Naive thymus-derived CD4-positive, alpha-beta T cell (primary cell): ENCODE measurements at regions not wholly inside any gene's neighbourhood (a gene's known extent, or its start where the extent isn't known, plus 50 kb on each side); places are given as distances from the start of the nearest gene placed in this dataset.

Experiments used
- ATAC-seq: fragments of 150-1000 bp; cut with Tn5 transposase; 2 replicates; pipeline ENCODE4 v1.10.0; 2021; ENCODE audit warnings: mild to moderate bottlenecking, moderate library complexity
- CTCF ChIA-PET: fragments of 350-600 bp; sonication (Branson Sonifier 250); formaldehyde crosslinking; loops from one replicate; lab custom pipeline; 2021; ENCODE audit warnings: antibody characterized with exemption; lab: Charles Lee
- POLR2A ChIA-PET: fragments of 350-600 bp; sonication (Branson Sonifier 250); formaldehyde crosslinking; loops from one replicate; lab custom pipeline; 2021; ENCODE audit warnings: antibody characterized with exemption, inconsistent platforms; lab: Charles Lee
- DNase-seq, 9 donors: peaks; one replicate each; pipeline versions ENCODE4 v3.0.0 to v3.0.0-alpha.2; 2020 to 2022; ENCODE audit warnings: mixed read lengths in 1 of 9
- H3K27ac ChIP-seq: one replicate; pipeline ENCODE4 v1.7.0; 2013; ENCODE audit warnings: mild to moderate bottlenecking, low read depth, low read length, moderate library complexity
- H3K27me3 ChIP-seq, 2 donors: one replicate each; pipeline ENCODE4 v1.7.0; 2013; ENCODE audit warnings: low read length in 2 of 2, mild to moderate bottlenecking in 2 of 2, moderate library complexity in 2 of 2; ENCODE audit not compliant: control insufficient read depth in 2 of 2, insufficient read depth in 2 of 2
- H3K36me3 ChIP-seq, 3 experiments: 1 replicate in 2 of 3; 2 replicates in 1 of 3; pipeline ENCODE4 v1.7.0; 2013; ENCODE audit warnings: low read length in 3 of 3, mild to moderate bottlenecking in 3 of 3, moderate library complexity in 1 of 3; ENCODE audit not compliant: insufficient read depth in 3 of 3, control insufficient read depth in 2 of 3
- H3K4me1 ChIP-seq, 2 donors: one replicate each; pipeline ENCODE4 v1.7.0; 2013; ENCODE audit warnings: low read length in 2 of 2, mild to moderate bottlenecking in 2 of 2, moderate library complexity in 1 of 2; ENCODE audit not compliant: control insufficient read depth in 2 of 2, insufficient read depth in 2 of 2
- H3K4me3 ChIP-seq: 2 replicates; pipeline ENCODE4 v1.7.0; 2013; ENCODE audit warnings: mild to moderate bottlenecking, low read length
- H3K9me3 ChIP-seq, 3 experiments: 1 replicate in 2 of 3; 2 replicates in 1 of 3; pipeline ENCODE4 v1.7.0; 2013; ENCODE audit warnings: low read length in 3 of 3; ENCODE audit not compliant: control insufficient read depth in 2 of 3
- H3K27ac Mint-ChIP-seq, 9 donors: one replicate each; pipeline ENCODE4 v1.8.0; 2020 to 2022; ENCODE audit warnings: mixed read lengths in 9 of 9, mild to moderate bottlenecking in 8 of 9, moderate library complexity in 5 of 9, inconsistent platforms in 2 of 9
- H3K27me3 Mint-ChIP-seq, 5 donors: one replicate each; pipeline ENCODE4 v1.8.0; 2021 to 2022; ENCODE audit warnings: mixed read lengths in 5 of 5, mild to moderate bottlenecking in 1 of 5
- H3K36me3 Mint-ChIP-seq, 5 donors: one replicate each; pipeline ENCODE4 v1.8.0; 2020 to 2022; ENCODE audit warnings: mixed read lengths in 5 of 5, mild to moderate bottlenecking in 3 of 5, inconsistent platforms in 1 of 5
- H3K4me1 Mint-ChIP-seq, 7 donors: one replicate each; pipeline ENCODE4 v1.8.0; 2020 to 2022; ENCODE audit warnings: mixed read lengths in 7 of 7, mild to moderate bottlenecking in 3 of 7, inconsistent platforms in 1 of 7
- H3K4me3 Mint-ChIP-seq, 10 donors: one replicate each; pipeline ENCODE4 v1.8.0; 2020 to 2022; ENCODE audit warnings: mild to moderate bottlenecking in 10 of 10, mixed read lengths in 10 of 10, moderate library complexity in 6 of 10, inconsistent platforms in 2 of 10
- H3K9me3 Mint-ChIP-seq, 11 donors: one replicate each; pipeline ENCODE4 v1.8.0; 2020 to 2022; ENCODE audit warnings: mixed read lengths in 11 of 11, mild to moderate bottlenecking in 4 of 11, inconsistent platforms in 1 of 11, moderate library complexity in 1 of 11
- intact Hi-C, 2 donors: fragments of 100-400 bp; cut with micrococcal nuclease; formaldehyde crosslinking; loops; one replicate each; pipeline ENCODE4 v1.15.1; 2023

- Mint-ChIP-seq H3K27me3 (peaks cover 8 to 37% (median 30%) of the 10 kb centered on the region in 5 donors), H3K4me1 (no peaks in the 10 kb centered on the region), H3K4me3 (no peak overlapping the region), H3K36me3 (no peaks in the 10 kb centered on the region), H3K9me3 (peaks cover 0 to 2% (median 0%) of the 10 kb centered on the region in 11 donors), H3K27ac (no peak overlapping the region)
- H3K4me3 ChIP-seq, result no peak overlapping the region
- intact Hi-C loops, result no loop called here
- H3K4me1 ChIP-seq, result no peaks in the 10 kb centered on the region
- no peaks in the 10 kb centered on the region for H3K36me3 ChIP-seq
- no peak overlapping the region for H3K27ac ChIP-seq
- H3K27me3 ChIP-seq, result no peaks in the 10 kb centered on the region
- DNase-seq (no peak), ATAC-seq (no peak)
- no peaks in the 10 kb centered on the region for H3K9me3 ChIP-seq
- POLR2A ChIA-PET, result no interaction called here
- CTCF ChIA-PET, result no interaction called here
Measured at GRCh38 chr1:209454340-209454994, 129.0 kb upstream of the CAMK1G start.

DNA sequence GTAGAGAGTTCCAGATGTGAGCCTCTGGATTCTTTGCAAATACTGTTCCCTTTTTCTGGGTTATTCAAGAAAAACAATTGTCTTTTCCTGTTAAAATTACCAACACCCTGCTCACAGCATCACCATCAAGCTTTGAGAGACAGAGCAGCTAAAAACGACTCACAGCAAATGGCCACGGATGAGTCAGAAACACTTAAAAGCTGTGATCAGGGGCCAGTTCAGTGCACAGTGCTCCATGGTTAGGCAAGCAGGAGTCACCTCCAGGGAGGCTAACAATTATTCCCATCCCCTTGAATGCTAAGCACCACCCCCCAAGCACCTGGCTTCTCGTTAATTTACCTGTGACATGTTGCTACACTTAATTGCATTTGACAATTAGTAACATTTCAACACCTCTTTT is 128.4 kb upstream of the CAMK1G start:
- H3K4me1 ChIP-seq, result no peaks in the 10 kb centered on the region
- no peaks in the 10 kb centered on the region for H3K36me3 ChIP-seq
- Mint-ChIP-seq H3K27me3 (peaks cover 10 to 38% (median 30%) of the 10 kb centered on the region in 5 donors), H3K9me3 (no peaks in the 10 kb centered on the region), H3K4me1 (no peaks in the 10 kb centered on the region), H3K4me3 (no peak overlapping the region), H3K36me3 (no peaks in the 10 kb centered on the region), H3K27ac (no peak overlapping the region)
- ATAC-seq, result no peak
- no peaks in the 10 kb centered on the region for H3K9me3 ChIP-seq
- no peak overlapping the region for H3K4me3 ChIP-seq
- CTCF ChIA-PET, result no interaction called here
- no peak overlapping the region for H3K27ac ChIP-seq
- POLR2A ChIA-PET, result no interaction called here
- intact Hi-C loops, result no loop called here
- H3K27me3 ChIP-seq, result no peaks in the 10 kb centered on the region
- DNase-seq, result no peak

- Histone ChIP-seq H3K27me3 (no peaks in the 10 kb centered on the region), H3K4me3 (no peak overlapping the region), H3K27ac (no peak overlapping the region), H3K9me3 (no peaks in the 10 kb centered on the region), H3K36me3 (no peaks in the 10 kb centered on the region), H3K4me1 (no peaks in the 10 kb centered on the region)
- CTCF ChIA-PET, result no interaction called here
- no peak overlapping the region for H3K4me3 Mint-ChIP-seq
- intact Hi-C loops, result no loop called here
- POLR2A ChIA-PET, result no interaction called here
- H3K27ac Mint-ChIP-seq, result no peak overlapping the region
- H3K27me3 Mint-ChIP-seq, result peaks cover 10 to 38% (median 30%) of the 10 kb centered on the region in 5 donors
- peaks cover 0 to 1% (median 0%) of the 10 kb centered on the region in 11 donors for H3K9me3 Mint-ChIP-seq
- H3K4me1 Mint-ChIP-seq, result no peaks in the 10 kb centered on the region
- no peaks in the 10 kb centered on the region for H3K36me3 Mint-ChIP-seq
- ATAC-seq, result no peak
- no peak for DNase-seq
Measured at GRCh38 chr1:209455661-209456358, 127.7 kb upstream of the CAMK1G start.

GRCh38 chr1:209456878-209457277 is 126.6 kb upstream of the CAMK1G start:
- intact Hi-C loops, result no loop called here
- ChIA-PET CTCF (no interaction called here), POLR2A (no interaction called here)
- Mint-ChIP-seq H3K36me3 (peaks cover 0 to 4% (median 0%) of the 10 kb centered on the region in 5 donors), H3K27ac (no peak overlapping the region), H3K9me3 (peaks cover 0 to 8% (median 5%) of the 10 kb centered on the region in 11 donors), H3K4me3 (no peak overlapping the region), H3K4me1 (no peaks in the 10 kb centered on the region), H3K27me3 (peaks cover 12 to 43% (median 27%) of the 10 kb centered on the region in 5 donors)
- no peaks in the 10 kb centered on the region for H3K4me1 ChIP-seq
- ATAC-seq, result no peak
- DNase-seq, result no peak
- H3K36me3 ChIP-seq, result no peaks in the 10 kb centered on the region
- H3K27ac ChIP-seq, result no peak overlapping the region
- H3K27me3 ChIP-seq, result no peaks in the 10 kb centered on the region
- H3K4me3 ChIP-seq, result no peak overlapping the region
- H3K9me3 ChIP-seq, result peaks cover 0 to 4% (median 0%) of the 10 kb centered on the region in 3 experiments

DNA sequence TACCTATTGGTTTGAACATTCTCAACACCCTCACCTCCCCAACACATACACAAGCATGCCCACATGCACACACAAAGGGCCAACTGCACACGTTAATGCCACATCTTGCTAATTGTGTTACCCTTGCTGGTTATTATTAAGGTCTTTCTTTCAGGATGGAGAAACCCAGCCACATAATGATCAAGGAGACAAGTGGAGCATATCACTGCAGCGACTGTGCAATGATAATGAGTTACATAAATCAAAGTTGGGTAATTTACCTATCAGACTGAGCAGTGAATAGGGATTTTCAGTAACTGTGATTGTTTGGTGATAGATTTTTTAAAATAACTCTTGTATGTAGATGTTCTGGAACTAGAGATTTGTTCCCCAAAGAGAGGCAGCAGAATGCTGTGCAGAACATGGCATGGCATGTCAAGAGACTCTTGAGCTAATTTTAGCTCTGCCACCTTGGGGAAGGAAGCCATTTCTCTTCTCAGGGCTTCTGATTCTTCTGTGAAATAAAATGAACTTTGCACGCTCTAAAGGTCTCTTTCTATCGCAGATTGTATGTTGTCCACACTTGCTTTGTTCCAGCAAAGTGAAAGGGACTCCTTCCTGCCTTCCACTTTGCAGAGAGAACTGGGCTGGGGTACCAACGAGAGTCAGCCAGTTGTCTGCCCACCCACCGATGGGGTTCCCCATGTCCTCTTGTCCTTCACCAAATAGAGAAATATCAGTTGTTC is 126.0 kb upstream of the CAMK1G start:
- Mint-ChIP-seq H3K36me3 (peaks cover 0 to 4% (median 0%) of the 10 kb centered on the region in 5 donors), H3K27me3 (peaks cover 15 to 39% (median 29%) of the 10 kb centered on the region in 5 donors), H3K9me3 (peaks cover 0 to 11% (median 7%) of the 10 kb centered on the region in 11 donors), H3K4me1 (no peaks in the 10 kb centered on the region), H3K27ac (no peak overlapping the region), H3K4me3 (no peak overlapping the region)
- H3K27ac ChIP-seq, result no peak overlapping the region
- ATAC-seq (no peak), DNase-seq (no peak)
- H3K36me3 ChIP-seq, result no peaks in the 10 kb centered on the region
- ChIA-PET POLR2A (no interaction called here), CTCF (no interaction called here)
- intact Hi-C loops, result no loop called here
- H3K27me3 ChIP-seq, result no peaks in the 10 kb centered on the region
- H3K4me1 ChIP-seq, result no peaks in the 10 kb centered on the region
- H3K4me3 ChIP-seq, result no peak overlapping the region
- H3K9me3 ChIP-seq, result peaks cover 0 to 4% (median 0%) of the 10 kb centered on the region in 3 experiments

GRCh38 chr1:209458921-209459320 is 124.6 kb upstream of the CAMK1G start:
- CTCF ChIA-PET, result no interaction called here
- intact Hi-C loops, result no loop called here
- POLR2A ChIA-PET, result no interaction called here

More at GRCh38 chr1:209458921-209459320, 124.6 kb upstream of the CAMK1G start:
- Histone ChIP-seq H3K27me3 (no peaks in the 10 kb centered on the region), H3K4me3 (no peak overlapping the region), H3K4me1 (no peaks in the 10 kb centered on the region), H3K27ac (no peak overlapping the region), H3K36me3 (no peaks in the 10 kb centered on the region), H3K9me3 (peaks cover 0 to 4% (median 0%) of the 10 kb centered on the region in 3 experiments)
- DNase-seq (no peak), ATAC-seq (no peak)
- H3K27me3 Mint-ChIP-seq, result peaks cover 19 to 39% (median 29%) of the 10 kb centered on the region in 5 donors
- H3K9me3 Mint-ChIP-seq, result peaks cover 0 to 14% (median 7%) of the 10 kb centered on the region in 11 donors
- no peak overlapping the region for H3K27ac Mint-ChIP-seq
- no peak overlapping the region for H3K4me3 Mint-ChIP-seq
- H3K36me3 Mint-ChIP-seq, result peaks cover 0 to 4% (median 0%) of the 10 kb centered on the region in 5 donors
- no peaks in the 10 kb centered on the region for H3K4me1 Mint-ChIP-seq
